ENCODE measurements at regions not wholly inside any gene's neighbourhood (a gene's known extent, or its start where the extent isn't known, plus 50 kb on each side); places are given as distances from the start of the nearest gene placed in this dataset.
A peak's percentile ranks its signal among the peaks of the same experiment; 100 is the strongest.
"Not testable (repeated sequence)": the region's sequence is repeated elsewhere in the genome, so short reads cannot be mapped to it uniquely, and the experiment has no call there.

DNA sequence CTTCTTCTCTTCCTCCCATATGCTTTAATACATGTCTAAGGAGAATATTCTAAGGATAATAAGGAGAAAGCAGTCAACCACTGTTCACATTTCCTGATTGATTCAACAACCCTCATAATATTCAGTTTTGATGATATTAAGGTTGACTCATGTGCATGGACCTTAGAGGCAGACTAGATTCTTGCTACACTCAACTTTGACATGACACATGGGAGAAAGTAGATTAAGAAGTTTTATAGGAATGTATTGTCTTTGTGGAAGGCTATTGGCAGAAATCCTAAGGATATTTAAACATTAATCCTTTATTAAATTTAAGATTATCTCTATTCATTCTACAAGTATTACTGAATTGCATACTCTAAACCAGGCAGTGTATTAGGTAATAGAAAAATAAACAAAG is 309.1 kb upstream of the CYRIA start:
- no peak for DNase-seq

DNA sequence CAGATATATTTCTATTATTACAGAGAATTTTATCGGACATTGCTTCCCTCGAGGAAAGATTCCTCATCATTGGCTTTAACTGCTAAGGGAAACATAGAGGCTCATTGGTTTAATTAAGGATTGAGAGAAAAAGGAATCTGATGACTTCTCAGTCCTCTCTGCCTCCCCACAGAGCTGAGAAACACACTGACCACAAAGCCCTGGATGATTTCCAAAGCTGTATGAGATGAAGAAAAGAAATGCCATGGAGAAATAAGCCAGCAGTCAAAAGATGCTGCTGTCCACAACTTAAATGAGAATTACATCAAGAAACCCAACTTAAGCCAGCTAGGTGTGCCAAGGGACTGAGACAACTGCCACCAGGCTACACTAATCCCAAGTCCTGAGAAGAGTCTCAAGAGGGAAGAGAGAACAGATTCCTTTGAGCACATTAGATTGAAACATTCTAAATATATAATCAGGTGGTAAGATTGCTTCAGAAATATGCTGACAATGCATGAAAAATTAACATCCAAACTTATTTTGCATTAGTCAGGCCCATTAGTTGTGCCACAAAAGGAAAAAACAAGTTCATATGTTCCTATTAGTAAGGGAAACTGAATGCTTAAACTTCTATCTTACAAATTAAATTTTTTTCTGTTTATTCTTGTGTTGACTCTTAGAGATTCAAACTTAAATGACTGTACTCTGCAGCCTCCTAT is 308.1 kb upstream of the CYRIA start:
- DNase-seq = no peak

GRCh38 chr2:16972276-16972675 is 306.6 kb upstream of the CYRIA start:
- DNase-seq = no peak

- no peak for DNase-seq
These were observed 306.1 kb upstream of the CYRIA start for GRCh38 chr2:16971722-16972234.

DNA sequence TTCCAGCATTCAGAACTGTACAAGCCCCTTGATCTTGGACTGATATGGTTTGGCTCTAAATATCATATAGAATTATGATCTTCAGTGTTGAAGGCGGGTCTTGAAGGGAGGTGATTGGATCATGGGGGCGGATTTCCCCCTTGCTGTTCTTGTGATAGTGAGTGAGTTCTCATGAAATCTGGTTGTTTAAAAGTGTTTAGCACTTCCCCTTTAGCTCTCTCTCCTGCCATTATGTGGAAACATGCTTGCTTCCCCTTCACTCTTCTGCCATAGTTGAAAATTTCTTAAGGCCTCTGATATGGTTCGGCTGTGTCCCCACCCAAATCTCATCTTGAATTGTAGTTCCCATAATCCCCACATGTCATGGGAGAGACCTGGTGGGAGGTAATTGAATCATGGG is 305.3 kb upstream of the CYRIA start:
- DNase-seq = not testable (repeated sequence)

DNA sequence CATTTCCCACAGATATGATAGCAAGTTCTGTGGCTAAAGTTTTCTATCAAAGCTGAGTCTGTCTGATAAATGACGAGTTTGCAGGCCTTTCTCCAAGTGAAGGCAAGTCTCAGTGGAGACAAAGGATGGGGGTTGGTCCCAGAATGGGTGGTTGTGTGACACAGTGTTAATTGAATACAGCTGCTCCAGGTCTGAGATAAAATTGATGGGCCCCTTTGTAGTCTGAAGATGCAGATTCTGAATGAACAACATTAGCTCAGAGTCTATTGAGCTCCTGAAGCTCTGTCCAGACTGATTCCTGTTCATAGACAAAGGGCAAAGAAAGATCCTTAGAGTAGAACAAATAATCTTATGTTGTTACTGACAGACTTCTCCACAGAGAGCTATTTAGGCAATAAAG is 296.9 kb upstream of the CYRIA start:
- no peak for DNase-seq

DNA sequence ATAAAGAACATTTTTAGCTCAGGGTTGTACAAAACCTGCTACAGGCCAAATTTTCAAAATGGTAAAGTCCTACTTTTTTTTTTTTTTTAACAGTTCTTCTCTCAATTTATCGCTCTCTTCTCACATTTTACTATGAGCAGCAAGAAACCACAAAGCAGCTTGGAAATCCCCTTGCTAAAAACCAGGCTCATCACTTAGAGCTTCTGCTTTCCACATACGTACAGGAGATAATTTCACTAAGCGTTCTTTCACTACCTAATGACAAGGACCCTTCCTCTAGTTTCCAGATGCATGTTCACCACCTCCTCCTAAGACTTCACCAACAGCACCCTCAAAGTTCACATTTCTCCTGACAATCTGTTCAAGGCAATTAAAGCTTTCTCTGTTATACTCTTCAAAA is 294.9 kb upstream of the CYRIA start:
- no peak for DNase-seq

DNA sequence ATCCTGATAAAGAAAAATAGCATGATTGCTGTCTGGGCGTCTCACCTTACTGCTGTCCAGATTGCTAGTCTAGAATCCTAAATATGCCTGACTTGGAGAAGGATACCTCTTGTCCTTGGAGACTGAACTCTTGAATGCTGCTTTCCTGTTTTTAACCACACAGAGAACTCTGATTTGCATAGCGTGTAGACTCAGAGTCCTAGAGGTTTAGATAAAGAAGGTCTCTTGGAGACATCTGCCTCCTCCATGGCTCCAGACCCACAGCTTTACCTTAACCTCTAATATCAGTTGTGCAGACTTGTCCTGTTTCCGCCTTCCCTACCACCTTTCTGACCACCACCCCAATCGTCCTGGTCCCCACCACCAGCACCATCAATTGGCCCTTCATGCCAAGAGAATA is 292.6 kb upstream of the CYRIA start:
- no peak for DNase-seq

GRCh38 chr2:16952805-16953204 is 287.2 kb upstream of the CYRIA start:
- no peak for DNase-seq

GRCh38 chr2:16952368-16952767 is 286.7 kb upstream of the CYRIA start:
- no peak for DNase-seq

GRCh38 chr2:16950436-16950835 is 284.8 kb upstream of the CYRIA start:
- DNase-seq = no peak

- DNase-seq = no peak
These were observed 283.1 kb upstream of the CYRIA start for GRCh38 chr2:16948710-16949109.

DNA sequence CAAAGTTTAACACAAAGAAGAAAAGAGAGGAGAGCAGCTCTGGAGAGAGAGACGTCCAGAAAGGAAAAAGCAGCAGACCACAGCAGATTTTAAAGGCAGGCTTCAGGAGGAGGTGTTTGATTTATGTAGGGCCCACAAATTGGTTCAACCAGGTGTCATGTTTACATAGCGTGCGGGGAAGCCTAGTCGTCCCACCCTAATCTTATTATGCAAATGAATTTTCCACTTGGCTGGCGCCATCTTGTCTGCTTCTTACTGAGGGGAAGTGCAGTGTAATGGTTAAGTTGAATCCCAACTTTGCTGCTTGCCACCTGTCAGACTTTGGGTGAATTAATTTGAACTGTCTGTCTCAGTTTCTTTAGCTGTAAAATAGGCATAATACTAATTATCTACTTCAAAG is 282.4 kb upstream of the CYRIA start:
- DNase-seq = no peak

DNA sequence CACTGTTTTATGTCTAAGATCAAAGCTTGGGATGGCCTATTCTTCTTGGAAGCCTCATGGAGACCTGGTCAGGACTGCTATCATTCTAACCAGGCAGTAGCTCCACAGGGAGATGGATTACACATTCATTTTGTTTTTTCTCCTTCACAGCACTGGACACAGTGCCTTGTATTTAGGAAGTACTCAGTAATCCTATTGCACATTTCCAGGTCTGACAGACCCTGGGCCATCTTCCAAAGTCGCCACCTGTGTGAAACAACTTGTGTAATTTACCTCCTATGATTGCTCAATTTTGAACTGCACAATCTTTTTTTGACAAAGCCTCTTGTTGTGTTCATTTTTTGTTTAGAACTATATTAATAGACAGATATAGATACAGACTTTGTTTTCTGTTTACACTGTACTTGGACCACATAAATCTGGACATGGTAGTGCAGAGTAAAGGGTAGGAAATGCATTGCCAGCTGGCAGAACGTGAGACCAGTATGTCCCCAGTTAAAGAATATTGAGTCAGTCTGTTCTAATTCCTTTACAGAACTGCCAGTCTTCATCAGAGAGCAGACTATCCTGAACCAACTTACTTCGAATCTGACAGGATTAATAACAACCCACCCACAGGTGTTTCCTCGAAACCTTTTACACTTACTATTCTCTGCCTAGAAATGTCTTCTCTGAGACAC is 277.8 kb upstream of the CYRIA start:
- no peak for DNase-seq

- no peak for DNase-seq
These were observed 274.6 kb upstream of the CYRIA start for GRCh38 chr2:16940214-16940613.

GRCh38 chr2:16939771-16940170 is 274.1 kb upstream of the CYRIA start:
- no peak for DNase-seq

DNA sequence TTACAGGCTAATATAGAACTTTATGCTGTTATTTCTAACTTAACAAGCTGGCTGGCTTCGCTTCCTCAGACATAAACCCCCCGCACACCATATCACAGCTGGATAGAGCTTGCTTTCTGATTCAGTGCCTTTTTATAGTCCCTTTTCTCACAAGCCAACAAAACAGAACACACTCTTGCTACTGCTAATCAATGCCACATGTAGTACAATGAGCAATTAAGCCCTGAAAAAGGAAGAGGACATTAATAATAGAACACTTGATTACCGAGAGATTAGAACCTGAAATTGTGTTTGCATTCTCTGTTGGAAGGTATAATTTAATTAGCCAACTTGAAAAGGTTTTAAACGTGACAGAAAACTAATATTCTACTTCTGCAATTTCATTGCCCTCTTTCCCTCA is 267.7 kb upstream of the CYRIA start:
- DNase-seq = no peak

DNA sequence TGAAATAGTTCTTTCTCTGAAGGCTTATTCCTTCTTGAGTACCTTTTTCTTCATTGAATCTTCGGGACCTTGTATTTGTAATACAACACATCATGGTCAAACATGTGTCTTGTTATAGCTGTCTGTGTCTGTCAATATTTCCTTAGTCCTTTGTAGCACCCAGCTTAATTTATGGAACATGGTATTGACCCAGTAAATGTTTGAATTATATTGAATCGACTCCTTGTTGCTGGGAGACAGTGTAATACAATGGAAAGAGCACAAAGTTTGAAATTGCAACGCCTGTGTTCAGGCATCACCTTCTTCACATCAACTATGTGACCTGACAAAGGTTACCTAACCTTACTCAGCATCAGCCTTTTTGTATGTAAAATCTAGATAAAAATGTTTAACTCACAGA is 267.2 kb upstream of the CYRIA start:
- no peak for DNase-seq

GRCh38 chr2:16931441-16931840 is 265.8 kb upstream of the CYRIA start:
- no peak for DNase-seq

DNA sequence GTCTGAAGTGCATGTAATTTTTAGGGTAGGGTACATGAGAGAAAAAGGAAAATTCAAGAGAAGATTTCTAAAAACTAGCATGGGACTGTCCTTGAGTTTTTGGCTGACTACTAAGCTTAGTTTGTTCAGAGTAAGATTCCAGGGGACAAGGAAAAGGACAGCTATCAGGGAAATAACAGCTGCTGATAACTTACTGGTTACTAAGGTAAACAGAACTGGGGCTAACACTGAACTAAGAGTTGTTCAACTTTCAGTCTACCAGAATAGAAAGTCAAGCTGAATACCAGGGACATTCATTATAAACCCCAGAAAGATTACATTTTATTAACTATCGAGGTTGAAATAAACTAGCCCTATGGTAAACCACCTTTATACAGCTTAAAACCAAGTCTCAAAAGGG is 261.8 kb upstream of the CYRIA start:
- DNase-seq = no peak

GRCh38 chr2:16925145-16925544 is 259.5 kb upstream of the CYRIA start:
- no peak for DNase-seq

GRCh38 chr2:16915341-16915755 is 249.7 kb upstream of the CYRIA start:
- DNase-seq = not testable (repeated sequence)

DNA sequence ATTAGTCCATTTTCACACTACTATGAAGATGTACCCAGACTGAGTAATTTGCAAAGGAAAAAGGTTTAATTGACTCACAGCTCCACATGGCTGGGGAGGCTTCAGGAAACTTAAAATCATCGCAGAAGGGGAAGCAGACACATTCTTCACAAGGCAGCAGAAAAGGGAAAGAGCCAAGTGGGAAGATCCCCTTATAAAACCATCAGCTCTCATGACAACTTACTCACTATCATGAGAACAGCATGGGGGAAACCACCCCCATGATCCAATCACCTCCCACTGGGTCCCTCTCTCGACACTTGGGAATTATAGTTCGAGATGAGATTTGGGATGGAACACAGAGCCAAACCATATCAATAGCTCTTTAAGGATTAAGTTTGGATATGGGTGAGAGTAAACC is 246.1 kb upstream of the CYRIA start:
- DNase-seq = peak in 4 of 56 donors; percentile 2 to 12 (median 4)

Data from nucleus accumbens (tissue), 56 donors.